GM12878 (cell line): ENCODE measurements at regions not wholly inside any gene's neighbourhood (a gene's known extent, or its start where the extent isn't known, plus 50 kb on each side); places are given as distances from the start of the nearest gene placed in this dataset.

Experiments used
- ATAC-seq: fragments of 200-7000 bp; cut with Tn5 transposase; 3 replicates; pipeline ENCODE4 v1.9.1; 2020; ENCODE audit warnings: mild to moderate bottlenecking, moderate library complexity
- BruUV-seq: library from RNA; stranded (reverse); fragments of 400-500 nt; replicated peaks from 2 replicates; lab custom pipeline; 2021; lab: Mats Ljungman, UMichigan
- CTCF ChIA-PET: fragments of 300-600 bp; sonication (Branson Sonifier 250); formaldehyde crosslinking; extraction: SDS; loops from one replicate; lab custom pipeline; 2021; ENCODE audit warnings: inconsistent platforms; lab: Yijun Ruan, JAX
- POLR2A ChIA-PET: fragments of 350-600 bp; formaldehyde crosslinking; extraction: SDS; loops from one replicate; lab custom pipeline; 2021; ENCODE audit warnings: inconsistent platforms; lab: Charles Lee
- RAD21 ChIA-PET: fragments of 300-600 bp; sonication (Branson Sonifier 250); formaldehyde crosslinking; loops from one replicate; lab custom pipeline; 2023; ENCODE audit warnings: antibody characterized with exemption; ENCODE audit not compliant: unreplicated experiment; lab: Charles Lee
- SMC1A ChIA-PET: fragments of 300-600 bp; sonication (Branson Sonifier 250); formaldehyde crosslinking; loops from one replicate; lab custom pipeline; 2023; ENCODE audit not compliant: unreplicated experiment, uncharacterized antibody; lab: Charles Lee
- DNase-seq: peaks from one replicate; pipeline ENCODE4 v3.0.0-alpha.2; 2011; ENCODE audit warnings: low read depth, low spot score
- FAIRE-seq: peaks from 3 replicates; lab custom pipeline; 2011; peaks lifted over from hg19 to GRCh38; lab: Jason Lieb, UNC
- H2AFZ ChIP-seq: 2 replicates; pipeline ENCODE4 v1.6.0; 2011; ENCODE audit warnings: low read depth, low read length, control low read depth; ENCODE audit not compliant: control insufficient read depth
- H3K27ac ChIP-seq: 2 replicates; pipeline ENCODE4 v1.5.1; 2011; ENCODE audit warnings: control low read depth; ENCODE audit not compliant: control insufficient read depth, insufficient read depth
- H3K27me3 ChIP-seq, 2 experiments: replicated peaks in 1 of 2; 2 replicates each; pipeline versions ENCODE4 v1.6.0 to v1.6.1; 2011; ENCODE audit warnings: low read length in 1 of 2; ENCODE audit not compliant: control insufficient read depth in 2 of 2, insufficient read depth in 2 of 2
- H3K36me3 ChIP-seq, 2 experiments: 2 replicates each; pipeline ENCODE4 v1.5.1; 2011; ENCODE audit warnings: low read length in 1 of 2; ENCODE audit not compliant: control insufficient read depth in 2 of 2, insufficient read depth in 2 of 2
- H3K4me1 ChIP-seq: 2 replicates; pipeline ENCODE4 v1.6.1; 2011; ENCODE audit warnings: mild to moderate bottlenecking, low read length, moderate library complexity, mixed read lengths; ENCODE audit not compliant: control insufficient read depth, insufficient read depth
- H3K4me2 ChIP-seq: 2 replicates; pipeline ENCODE4 v1.6.0; 2011; ENCODE audit warnings: control low read depth; ENCODE audit not compliant: control insufficient read depth, insufficient read depth
- H3K4me3 ChIP-seq: fragments of 200-600 bp; sonication (generic); 2 replicates; pipeline ENCODE4 v1.5.1; 2016
- H3K79me2 ChIP-seq: 2 replicates; pipeline ENCODE4 v1.6.0; 2011; ENCODE audit warnings: low read length; ENCODE audit not compliant: control insufficient read depth, insufficient read depth
- H3K9ac ChIP-seq: 2 replicates; pipeline ENCODE4 v1.8.0; 2011; ENCODE audit warnings: low read length, control low read depth, mixed read lengths; ENCODE audit not compliant: control insufficient read depth, insufficient read depth
- H3K9me3 ChIP-seq: replicated peaks from 3 replicates; pipeline ENCODE4 v1.5.1; 2011; ENCODE audit warnings: mild to moderate bottlenecking, low read length; ENCODE audit not compliant: control insufficient read depth, insufficient read depth
- H4K20me1 ChIP-seq: 2 replicates; pipeline ENCODE4 v1.6.0; 2011; ENCODE audit not compliant: control insufficient read depth, insufficient read depth
- CBX5 ChIP-seq: sonication (generic); IDR thresholded peaks from 2 replicates; pipeline ENCODE4 v1.6.1; 2016; ENCODE audit warnings: low read depth, moderate library complexity, mild to moderate bottlenecking, inconsistent platforms
- GATAD2B ChIP-seq: fragments of 450-650 bp; conservative IDR thresholded peaks from 2 replicates; pipeline ENCODE4 v1.6.1; 2017; ENCODE audit warnings: low read depth, mild to moderate bottlenecking, moderate library complexity
- NR2F1 ChIP-seq: fragments of 450-650 bp; conservative IDR thresholded peaks from 2 replicates; pipeline ENCODE4 v1.6.1; 2017; ENCODE audit warnings: mild to moderate bottlenecking
- RUNX3 ChIP-seq: IDR thresholded peaks from 2 replicates; pipeline ENCODE4 v1.6.1; 2012; ENCODE audit warnings: low read length, inconsistent platforms
- TCF12 ChIP-seq: IDR thresholded peaks from 2 replicates; pipeline ENCODE4 v1.6.1; 2011; ENCODE audit warnings: low read depth, mild to moderate bottlenecking, low read length
- ZBTB40 ChIP-seq: fragments of 450-650 bp; IDR thresholded peaks from 2 replicates; pipeline ENCODE4 v1.6.1; 2016; ENCODE audit warnings: mild to moderate bottlenecking, moderate library complexity, borderline replicate concordance
- WGBS: methylation state at CpG from one replicate; pipeline ENCODE4 v1.1.6; 2016; ENCODE audit warnings: low lambda C conversion rate; ENCODE audit not compliant: insufficient replicate concordance, insufficient coverage; ENCODE audit errors: missing lambda C conversion rate; 5-methylcytosine and 5-hydroxymethylcytosine counted together
- in situ Hi-C: fragments of 300-500 bp; cut with MboI; formaldehyde crosslinking; loops from 9 replicates; pipeline ENCODE4 v1.14.3; 2018; ENCODE audit warnings: mixed read lengths
- intact Hi-C: fragments of 100-400 bp; cut with micrococcal nuclease; formaldehyde crosslinking; loops from one replicate; pipeline ENCODE4 v1.14.2; 2022; ENCODE audit not compliant: unreplicated experiment

GRCh38 chr12:116489116-116489515 is 70.1 kb upstream of the MAP1LC3B2 start:
- CTCF ChIA-PET, result no interaction called here
- Histone ChIP-seq H3K4me3 (no peak overlapping the region), H2AFZ (no peak overlapping the region), H3K27me3 (no peaks in the 10 kb centered on the region), H3K36me3 (no peaks in the 10 kb centered on the region), H3K27ac (no peak overlapping the region), H3K79me2 (no peaks in the 10 kb centered on the region), H3K4me2 (no peak overlapping the region), H3K4me1 (no peaks in the 10 kb centered on the region), H4K20me1 (no peaks in the 10 kb centered on the region), H3K9me3 (peaks cover 11% of the 10 kb centered on the region), H3K9ac (no peak overlapping the region)
- ATAC-seq (no peak), FAIRE-seq (no peak), DNase-seq (no peak)
- RAD21 ChIA-PET, result no interaction called here
- SMC1A ChIA-PET, result no interaction called here
- WGBS, result 27% methylated on average over 3 of the region's 3 CpGs
- POLR2A ChIA-PET, result no interaction called here
- in situ Hi-C loops (no loop called here), intact Hi-C loops (no loop called here)
- no TSS peak for BruUV-seq
- TF ChIP-seq GATAD2B (no peak), TCF12 (no peak)
- TF ChIP-seq, all 136 proteins: peak for 0

- no peak for FAIRE-seq
- ChIA-PET SMC1A (no interaction called here), RAD21 (no interaction called here), CTCF (no interaction called here), POLR2A (no interaction called here)
- Histone ChIP-seq H4K20me1 (no peaks in the 10 kb centered on the region), H3K27ac (no peak overlapping the region), H3K27me3 (no peaks in the 10 kb centered on the region), H3K4me1 (no peaks in the 10 kb centered on the region), H3K79me2 (no peaks in the 10 kb centered on the region), H3K36me3 (no peaks in the 10 kb centered on the region), H2AFZ (no peak overlapping the region), H3K4me2 (no peak overlapping the region), H3K9me3 (peaks cover 11% of the 10 kb centered on the region), H3K4me3 (no peak overlapping the region), H3K9ac (no peak overlapping the region)
- no TSS peak for BruUV-seq
- TF ChIP-seq TCF12 (no peak), ZBTB40 (no peak), RUNX3 (no peak), CBX5 (no peak), NR2F1 (no peak)
- DNase-seq, result no peak
- intact Hi-C loops, result no loop called here
- in situ Hi-C loops, result no loop called here
- 45% methylated on average over 2 of the region's 2 CpGs for WGBS
- no peak for ATAC-seq
These were observed 68.7 kb upstream of the MAP1LC3B2 start for GRCh38 chr12:116490471-116490870.
